IMR-90 (cell line): ENCODE measurements at regions not wholly inside any gene's neighbourhood (a gene's known extent, or its start where the extent isn't known, plus 50 kb on each side); places are given as distances from the start of the nearest gene placed in this dataset.

ENCODE experiments used
- ATAC-seq: fragments of 200-7000 bp; cut with Tn5 transposase; 2 replicates; pipeline ENCODE4 v1.9.1; 2020; ENCODE audit warnings: low read depth, mild to moderate bottlenecking, moderate library complexity
- BruUV-seq: library from RNA; stranded (reverse); fragments of 400-500 nt; replicated peaks from 2 replicates; lab custom pipeline; 2021; lab: Mats Ljungman, UMichigan
- CTCF ChIA-PET: fragments of 300-600 bp; formaldehyde crosslinking; extraction: SDS; loops from one replicate; lab custom pipeline; 2021; ENCODE audit warnings: antibody characterized with exemption; lab: Yijun Ruan, JAX
- POLR2A ChIA-PET: fragments of 300-600 bp; sonication (Branson Sonifier 250); formaldehyde crosslinking; loops from one replicate; lab custom pipeline; 2022; ENCODE audit warnings: antibody characterized with exemption; ENCODE audit not compliant: unreplicated experiment; lab: Charles Lee
- DNase-seq: peaks from one replicate; pipeline ENCODE4 v3.0.0; 2013
- H2AFZ ChIP-seq: replicated peaks from 2 replicates; pipeline ENCODE3; 2013; ENCODE audit warnings: low read length, mild to moderate bottlenecking; ENCODE audit not compliant: poor library complexity
- H2AK5ac ChIP-seq: 2 replicates; pipeline ENCODE4 v1.6.1; 2013; ENCODE audit warnings: low read depth, low read length, inconsistent platforms
- H2AK9ac ChIP-seq: replicated peaks from 2 replicates; pipeline ENCODE3; 2013; ENCODE audit warnings: mild to moderate bottlenecking, low read depth, low read length, moderate library complexity; ENCODE audit not compliant: poor library complexity
- H2BK120ac ChIP-seq: 2 replicates; pipeline ENCODE4 v1.6.1; 2013; ENCODE audit warnings: low read depth, low read length, inconsistent platforms
- H2BK15ac ChIP-seq: 3 replicates; pipeline ENCODE4 v1.6.1; 2013; ENCODE audit warnings: low read depth, low read length, inconsistent platforms
- H2BK20ac ChIP-seq: 2 replicates; pipeline ENCODE4 v1.6.1; 2013; ENCODE audit warnings: low read depth, mild to moderate bottlenecking, inconsistent platforms, low read length, moderate library complexity
- H2BK5ac ChIP-seq: 2 replicates; pipeline ENCODE4 v1.6.1; 2013; ENCODE audit warnings: mild to moderate bottlenecking, low read depth, low read length, inconsistent platforms; ENCODE audit not compliant: poor library complexity, severe bottlenecking
- H3K14ac ChIP-seq: replicated peaks from 2 replicates; pipeline ENCODE4 v1.6.1; 2013; ENCODE audit warnings: low read depth, low read length, inconsistent platforms
- H3K18ac ChIP-seq: 2 replicates; pipeline ENCODE4 v1.6.1; 2013; ENCODE audit warnings: low read depth, low read length, control low read depth
- H3K23ac ChIP-seq: 2 replicates; pipeline ENCODE4 v1.6.1; 2013; ENCODE audit warnings: low read depth, low read length, inconsistent platforms
- H3K27ac ChIP-seq: 2 replicates; pipeline ENCODE4 v1.5.1; 2013; ENCODE audit warnings: mild to moderate bottlenecking, control low read depth, low read length; ENCODE audit not compliant: insufficient read depth
- H3K27me3 ChIP-seq: 2 replicates; pipeline ENCODE4 v1.6.1; 2013; ENCODE audit warnings: low read length; ENCODE audit not compliant: control insufficient read depth, insufficient read depth
- H3K36me3 ChIP-seq: 2 replicates; pipeline ENCODE4 v1.6.1; 2013; ENCODE audit warnings: low read length, mixed read lengths; ENCODE audit not compliant: control insufficient read depth, insufficient read depth
- H3K4ac ChIP-seq: 2 replicates; pipeline ENCODE4 v1.6.1; 2013; ENCODE audit warnings: low read depth, low read length, inconsistent platforms
- H3K4me1 ChIP-seq: 2 replicates; pipeline ENCODE4 v1.6.1; 2013; ENCODE audit warnings: low read length, mixed read lengths; ENCODE audit not compliant: control insufficient read depth, insufficient read depth
- H3K4me2 ChIP-seq: 2 replicates; pipeline ENCODE4 v1.6.1; 2013; ENCODE audit warnings: low read depth, mild to moderate bottlenecking, control low read depth, low read length, moderate library complexity
- H3K4me3 ChIP-seq: 2 replicates; pipeline ENCODE4 v1.5.1; 2013; ENCODE audit warnings: low read depth, mild to moderate bottlenecking, control low read depth, low read length, moderate library complexity; ENCODE audit not compliant: insufficient read depth
- H3K56ac ChIP-seq: 2 replicates; pipeline ENCODE4 v1.6.1; 2013; ENCODE audit warnings: low read length, inconsistent platforms; ENCODE audit not compliant: insufficient read depth; ENCODE audit errors: extremely low read depth
- H3K79me1 ChIP-seq, 2 experiments: 2 replicates each; pipeline ENCODE4 v1.6.1; 2013; ENCODE audit warnings: low read length in 2 of 2, inconsistent platforms in 1 of 2, low read depth in 1 of 2
- H3K9ac ChIP-seq: 2 replicates; pipeline ENCODE4 v1.6.1; 2013; ENCODE audit warnings: low read depth, low read length, control low read depth
- H3K9me1 ChIP-seq: 2 replicates; pipeline ENCODE4 v1.6.1; 2013; ENCODE audit warnings: low read length, inconsistent platforms; ENCODE audit not compliant: insufficient read depth
- H3K9me3 ChIP-seq: 2 replicates; pipeline ENCODE4 v1.6.1; 2013; ENCODE audit warnings: low read length; ENCODE audit not compliant: control insufficient read depth, insufficient read depth
- H4K20me1 ChIP-seq: 2 replicates; pipeline ENCODE4 v1.6.1; 2013; ENCODE audit warnings: low read length, inconsistent platforms; ENCODE audit not compliant: insufficient read depth
- H4K5ac ChIP-seq: 2 replicates; pipeline ENCODE4 v1.6.1; 2013; ENCODE audit warnings: mild to moderate bottlenecking, low read depth, low read length, control low read depth
- H4K8ac ChIP-seq, 2 experiments: 2 replicates each; pipeline ENCODE4 v1.6.1; 2013; ENCODE audit warnings: low read depth in 2 of 2, low read length in 2 of 2, control low read depth in 1 of 2, inconsistent platforms in 1 of 2
- H4K91ac ChIP-seq: 2 replicates; pipeline ENCODE4 v1.6.1; 2013; ENCODE audit warnings: low read depth, low read length, inconsistent platforms; ENCODE audit not compliant: insufficient read depth
- CTCF ChIP-seq: conservative IDR thresholded peaks from 2 replicates; pipeline ENCODE4 v1.5.1; 2012; ENCODE audit warnings: mild to moderate bottlenecking, low read depth, low read length, improper control_type of control experiment
- FOS ChIP-seq: fragments of 150-350 bp; IDR thresholded peaks from 2 replicates; pipeline ENCODE4 v1.6.1; 2016; ENCODE audit warnings: low read depth, low read length
- RAD21 ChIP-seq: IDR thresholded peaks from 2 replicates; pipeline ENCODE4 v1.6.1; 2012; ENCODE audit warnings: low read length, improper control_type of control experiment
- USF2 ChIP-seq: fragments of 150-350 bp; IDR thresholded peaks from 2 replicates; pipeline ENCODE4 v1.6.1; 2017; ENCODE audit warnings: mild to moderate bottlenecking, antibody characterized with exemption, low read length, low read depth
- WGBS, 2 experiments: methylation state at CpG; one replicate each; pipeline versions ENCODE4 v1.1.5 to v1.1.7; 2013; ENCODE audit warnings: missing lambda C conversion rate in 2 of 2; ENCODE audit not compliant: insufficient read length in 1 of 2; ENCODE audit errors: extremely low coverage in 2 of 2; 5-methylcytosine and 5-hydroxymethylcytosine counted together
- dilution Hi-C: fragments of 300-500 bp; cut with HindIII; formaldehyde crosslinking; loops from one replicate; pipeline ENCODE4 v1.14.3; 2018; ENCODE audit warnings: low sequenced_read_pairs; ENCODE audit not compliant: unreplicated experiment
- in situ Hi-C: fragments of 300-500 bp; cut with MboI; formaldehyde crosslinking; loops from 3 replicates; pipeline ENCODE4 v1.14.3; 2019; ENCODE audit warnings: low sequenced_read_pairs, inconsistent platforms, mixed read lengths
- intact Hi-C: fragments of 100-400 bp; cut with micrococcal nuclease; formaldehyde crosslinking; loops from 2 replicates; pipeline ENCODE4 v1.10.0; 2022

DNA sequence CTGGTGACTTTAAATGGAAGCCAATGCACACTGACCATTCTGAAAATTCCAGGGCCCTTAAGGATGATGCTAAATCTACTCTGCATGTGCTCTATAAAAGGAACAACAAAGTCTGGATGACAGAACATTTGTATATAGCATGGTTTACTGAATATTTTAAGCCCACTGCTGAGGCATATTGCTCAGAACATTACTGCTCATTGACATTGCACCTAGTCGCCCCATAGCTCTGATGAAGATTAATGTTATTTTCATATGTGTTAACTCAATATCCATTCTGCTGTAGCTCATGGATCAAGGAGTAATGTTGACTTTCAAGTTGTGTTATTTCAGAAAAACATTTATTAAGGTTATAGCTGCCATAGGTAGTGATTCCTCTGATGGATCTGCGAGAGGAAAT is 827.5 kb upstream of the CHAC2 start:
- CTCF ChIA-PET: no interaction called here
- no peak for ATAC-seq

More for the DNA sequence above, 827.5 kb upstream of the CHAC2 start:
- Histone ChIP-seq H2BK15ac (no peak overlapping the region), H4K5ac (no peak overlapping the region), H2BK120ac (no peak overlapping the region), H2BK20ac (no peak overlapping the region), H3K4me3 (no peak overlapping the region), H3K27me3 (no peaks in the 10 kb centered on the region), H2AK9ac (no peak overlapping the region), H3K4me2 (no peak overlapping the region), H3K56ac (no peak overlapping the region), H3K9me1 (no peaks in the 10 kb centered on the region), H3K79me1 (no peaks in the 10 kb centered on the region), H2BK5ac (no peak overlapping the region), H3K18ac (no peak overlapping the region), H2AK5ac (no peak overlapping the region), H4K8ac (no peak overlapping the region), H3K9ac (no peak overlapping the region), H3K23ac (no peak overlapping the region), H4K91ac (no peak overlapping the region), H3K36me3 (no peaks in the 10 kb centered on the region), H3K4ac (no peak overlapping the region), H2AFZ (no peak overlapping the region), H4K20me1 (no peaks in the 10 kb centered on the region), H3K27ac (no peak overlapping the region), H3K14ac (no peak overlapping the region), H3K4me1 (no peaks in the 10 kb centered on the region), H3K9me3 (no peaks in the 10 kb centered on the region)
- POLR2A ChIA-PET: no interaction called here
- no peak for TF ChIP-seq FOS
- no peak for TF ChIP-seq CTCF
- no peak for TF ChIP-seq USF2
- TF ChIP-seq RAD21: no peak
- DNase-seq: no peak
- no TSS peak for BruUV-seq
- intact Hi-C loops (no loop called here), in situ Hi-C loops (no loop called here), dilution Hi-C loops (no loop called here)
- WGBS, 2 experiments: no CpG with 5 or more reads among the region's 2 CpGs
